Germinal center (tissue), 1 donor: ENCODE measurements at regions not wholly inside any gene's neighbourhood (a gene's known extent, or its start where the extent isn't known, plus 50 kb on each side); places are given as distances from the start of the nearest gene placed in this dataset.

Experiments
- DNase-seq: peaks from one replicate; pipeline ENCODE4 v3.0.0; 2012; ENCODE audit warnings: mixed read lengths, low spot score

- no peak for DNase-seq
Measured at GRCh38 chr4:140316799-140317198, 56.6 kb upstream of the SCOC start.

- no peak for DNase-seq
Measured at GRCh38 chr4:140315970-140316369, 57.5 kb upstream of the SCOC start.

GRCh38 chr4:140315438-140315837, 58.0 kb upstream of the SCOC start:
- DNase-seq, result no peak

GRCh38 chr4:140315019-140315418, 58.4 kb upstream of the SCOC start:
- no peak for DNase-seq

- no peak for DNase-seq
Measured at GRCh38 chr4:140312100-140312499, 61.3 kb upstream of the SCOC start.

- no peak for DNase-seq
Measured at GRCh38 chr4:140311257-140311835, 62.1 kb upstream of the SCOC start.

GRCh38 chr4:140309124-140309870, 64.1 kb upstream of the SCOC start:
- no peak for DNase-seq

GRCh38 chr4:140308366-140309123, 64.9 kb upstream of the SCOC start:
- DNase-seq, result no peak

- no peak for DNase-seq
Measured at GRCh38 chr4:140305053-140305452, 68.4 kb upstream of the SCOC start.

- no peak for DNase-seq
Measured at GRCh38 chr4:140304346-140304745, 69.1 kb upstream of the SCOC start.

GRCh38 chr4:140302151-140302859, 71.1 kb upstream of the SCOC start:
- DNase-seq, result no peak

GRCh38 chr4:140300271-140300970, 73.0 kb upstream of the SCOC start:
- no peak for DNase-seq

- no peak for DNase-seq
Measured at GRCh38 chr4:140298001-140298400, 75.4 kb upstream of the SCOC start.

- no peak for DNase-seq
Measured at GRCh38 chr4:140297221-140297570, 76.2 kb upstream of the SCOC start.

- DNase-seq, result no peak
Measured at GRCh38 chr4:140296335-140297220, 76.9 kb upstream of the SCOC start.

GRCh38 chr4:140293979-140294378, 79.5 kb upstream of the SCOC start:
- no peak for DNase-seq

GRCh38 chr4:140291259-140291658, 82.2 kb upstream of the SCOC start:
- DNase-seq, result no peak

- no peak for DNase-seq
Measured at GRCh38 chr4:140289486-140289885, 84.0 kb upstream of the SCOC start.

- no peak for DNase-seq
Measured at GRCh38 chr4:140286456-140286855, 87.0 kb upstream of the SCOC start.

- DNase-seq, result no peak
Measured at GRCh38 chr4:140284456-140284855, 89.0 kb upstream of the SCOC start.
